Liver (tissue), 3 donors: ENCODE measurements at regions not wholly inside any gene's neighbourhood (a gene's known extent, or its start where the extent isn't known, plus 50 kb on each side); places are given as distances from the start of the nearest gene placed in this dataset.

Source experiments
- CTCF ChIP-seq: fragments of 150-350 bp; IDR thresholded peaks from 2 replicates; pipeline ENCODE4 v1.5.1; 2017; ENCODE audit warnings: improper control_type of control experiment, low read depth, low read length; ENCODE audit not compliant: missing input control
- JUND ChIP-seq, 2 donors: IDR thresholded peaks; 2 replicates each; pipeline ENCODE4 v1.6.1; 2016; ENCODE audit warnings: antibody characterized with exemption in 2 of 2
- NR2F2 ChIP-seq: IDR thresholded peaks from 2 replicates; pipeline ENCODE4 v1.6.1; 2016; ENCODE audit warnings: antibody characterized with exemption
- REST ChIP-seq: IDR thresholded peaks from 2 replicates; pipeline ENCODE4 v1.6.1; 2016; ENCODE audit warnings: antibody characterized with exemption, mild to moderate bottlenecking
- donor health status: healthy.
- donor health status: healthy.

DNA sequence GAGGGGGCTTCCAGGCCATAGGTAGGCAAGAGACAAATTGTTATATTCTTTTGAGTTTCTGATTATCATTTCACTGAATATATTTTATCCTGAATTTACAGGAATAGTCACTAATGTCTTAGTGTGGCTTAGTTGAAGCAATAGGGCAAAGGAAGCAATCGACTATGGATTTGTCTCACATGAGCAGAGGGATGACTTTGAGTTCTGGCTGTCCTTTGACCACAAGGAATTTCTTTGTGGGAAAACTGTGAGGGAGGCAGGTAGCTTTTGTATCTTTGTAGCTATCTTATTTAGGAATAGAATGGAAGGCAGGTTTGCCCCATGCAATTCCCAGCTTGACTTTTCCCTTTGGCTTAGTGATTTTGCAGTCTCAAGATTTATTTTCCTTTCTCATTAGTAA lies 207.3 kb upstream of the ANXA10 start:
- no peak for TF ChIP-seq JUND (IDR thresholded peaks at IDR 0.05)
- TF ChIP-seq CTCF = no peak
- no peak for TF ChIP-seq NR2F2
- no peak for TF ChIP-seq REST
